ENCODE measurements at regions not wholly inside any gene's neighbourhood (a gene's known extent, or its start where the extent isn't known, plus 50 kb on each side); places are given as distances from the start of the nearest gene placed in this dataset.

GRCh38 chr6:128727500-128727899, 155.4 kb upstream of the LAMA2 start:
- intact Hi-C loops (cut with DNase I) = loop anchor here in 1 of 2 donors (5.0 to 10.0 kb wide), 2 partner anchors 527 to 990 kb away; no protein-coding TSS in a partner anchor
- Histone ChIP-seq H3K27me3 (no peaks in the 10 kb centered on the region), H3K4me1 (replicated peaks in 1 of 2) (no peaks in the 10 kb centered on the region), H3K36me3 (replicated peaks in 1 of 2) (no peaks in the 10 kb centered on the region), H3K9me3 (replicated peaks in 1 of 3) (no peaks in the 10 kb centered on the region), H3K27ac (no peak overlapping the region), H3K4me3 (no peak overlapping the region)
- DNase-seq = no peak
- WGBS, 4 donors = 77 to 87% (median 82%) methylated on average over 2 of the region's 2 CpGs
- TF ChIP-seq POLR2A (IDR thresholded peaks at IDR 0.05) (no peak), CTCF (IDR thresholded peaks at IDR 0.05) (no peak)

- Histone ChIP-seq H3K27me3 (no peaks in the 10 kb centered on the region), H3K27ac (no peak overlapping the region), H3K4me3 (no peak overlapping the region), H3K36me3 (replicated peaks in 1 of 2) (no peaks in the 10 kb centered on the region), H3K4me1 (replicated peaks in 1 of 2) (no peaks in the 10 kb centered on the region), H3K9me3 (replicated peaks in 1 of 3) (no peaks in the 10 kb centered on the region)
- no peak for TF ChIP-seq POLR2A (IDR thresholded peaks at IDR 0.05)
- peak; percentile 29 to 57 (median 44) for TF ChIP-seq CTCF (IDR thresholded peaks at IDR 0.05)
- DNase-seq = peak in 3 of 7 donors; percentile 26 to 33 (median 26)
- intact Hi-C loops (cut with DNase I) = loop anchor here in 1 of 2 donors (5.0 to 10.0 kb wide), 2 partner anchors 529 to 988 kb away; no protein-coding TSS in a partner anchor
- 26 to 29% (median 28%) methylated on average over 3 of the region's 3 CpGs for WGBS, 4 donors
Measured at GRCh38 chr6:128725271-128726233, 157.4 kb upstream of the LAMA2 start.

- Histone ChIP-seq H3K27me3 (no peaks in the 10 kb centered on the region), H3K36me3 (replicated peaks in 1 of 2) (no peaks in the 10 kb centered on the region), H3K4me1 (replicated peaks in 1 of 2) (no peaks in the 10 kb centered on the region), H3K9me3 (replicated peaks in 1 of 3) (no peaks in the 10 kb centered on the region), H3K27ac (no peak overlapping the region), H3K4me3 (no peak overlapping the region)
- no peak for DNase-seq
- intact Hi-C loops (cut with DNase I) = loop anchor here in 1 of 2 donors (5.0 to 10.0 kb wide), 2 partner anchors 530 to 987 kb away; no protein-coding TSS in a partner anchor
- TF ChIP-seq POLR2A (IDR thresholded peaks at IDR 0.05) = no peak
- TF ChIP-seq CTCF (IDR thresholded peaks at IDR 0.05) = no peak
- 61 to 76% (median 64%) methylated on average over 5 of the region's 5 CpGs for WGBS, 4 donors
Measured at GRCh38 chr6:128724738-128725137, 158.2 kb upstream of the LAMA2 start.

GRCh38 chr6:128723667-128724066, 159.3 kb upstream of the LAMA2 start:
- no peaks in the 10 kb centered on the region for H3K9me3 ChIP-seq (replicated peaks in 1 of 3)
- intact Hi-C loops (cut with DNase I) = loop anchor here in 1 of 2 donors (10.0 kb wide), 1 partner anchor 531 kb away; no protein-coding TSS in a partner anchor

More at GRCh38 chr6:128723667-128724066, 159.3 kb upstream of the LAMA2 start:
- H3K4me1 ChIP-seq (replicated peaks in 1 of 2) = no peaks in the 10 kb centered on the region
- TF ChIP-seq CTCF (IDR thresholded peaks at IDR 0.05) = no peak
- TF ChIP-seq POLR2A (IDR thresholded peaks at IDR 0.05) = no peak
- H3K36me3 ChIP-seq (replicated peaks in 1 of 2) = no peaks in the 10 kb centered on the region
- no peak for DNase-seq
- H3K27me3 ChIP-seq = no peaks in the 10 kb centered on the region
- no peak overlapping the region for H3K27ac ChIP-seq
- no peak overlapping the region for H3K4me3 ChIP-seq
- 40 to 67% (median 46%) methylated on average over 2 of the region's 2 CpGs for WGBS, 4 donors
